PC-3 (cell line): ENCODE measurements at regions not wholly inside any gene's neighbourhood (a gene's known extent, or its start where the extent isn't known, plus 50 kb on each side); places are given as distances from the start of the nearest gene placed in this dataset.

Experiments
- CTCF ChIP-seq: fragments of 300-600 bp; sonication (generic); conservative IDR thresholded peaks from 2 replicates; pipeline ENCODE4 v1.5.1; 2017; ENCODE audit warnings: antibody characterized with exemption, low read depth, mild to moderate bottlenecking, low read length
- EZH2 ChIP-seq: fragments of 300-600 bp; sonication (generic); IDR thresholded peaks from one replicate; pipeline ENCODE4 v1.6.1; 2017; ENCODE audit warnings: antibody characterized with exemption, mild to moderate bottlenecking, low read length; ENCODE audit not compliant: unreplicated experiment
- EZH2phosphoT487 ChIP-seq: fragments of 300-600 bp; sonication (generic); IDR thresholded peaks from 2 replicates; pipeline ENCODE4 v1.6.1; 2018; ENCODE audit warnings: mild to moderate bottlenecking, antibody characterized with exemption, low read length, borderline replicate concordance

GRCh38 chr18:6569813-6570212, 155.1 kb upstream of the L3MBTL4 start:
- TF ChIP-seq CTCF (no peak), EZH2phosphoT487 (no peak), EZH2 (no peak)
